ENCODE measurements at regions not wholly inside any gene's neighbourhood (a gene's known extent, or its start where the extent isn't known, plus 50 kb on each side); places are given as distances from the start of the nearest gene placed in this dataset.

DNA sequence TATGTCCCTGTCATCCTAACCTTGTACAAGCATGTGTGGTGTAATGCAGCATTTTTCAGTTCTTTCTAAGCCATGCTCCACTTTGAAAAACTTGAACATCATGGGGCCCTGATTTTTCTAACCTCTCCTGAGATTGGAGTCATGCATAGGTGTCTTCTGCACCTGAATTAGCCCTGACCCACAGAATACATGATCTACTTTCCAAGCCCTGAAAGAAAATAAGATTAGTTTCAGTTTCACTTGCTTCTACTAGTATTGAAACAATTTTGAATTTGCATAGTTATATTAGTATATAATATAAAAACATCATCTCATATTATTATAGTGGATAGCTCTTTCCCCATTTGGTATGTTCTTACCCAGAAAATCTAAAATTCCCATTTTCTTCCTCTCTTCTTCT, 178.2 kb downstream of the HS3ST1 start:
- Histone ChIP-seq H3K4me1 (ENCODE audit: control insufficient read depth in 1 of 2, insufficient read depth in 2 of 2, low read length in 2 of 2) (no peaks in the 10 kb centered on the region), H2BK120ac (ENCODE audit: insufficient read depth, low read length, poor library complexity) (no peak overlapping the region), H4K8ac (ENCODE audit: low read depth, low read length) (no peak overlapping the region), H3K4ac (ENCODE audit: low read depth, low read length) (no peak overlapping the region), H3K23ac (ENCODE audit: low read length) (no peak overlapping the region), H2AFZ (ENCODE audit: insufficient read depth, low read length, poor library complexity) (no peak overlapping the region), H2AK5ac (ENCODE audit: low read length) (no peak overlapping the region), H3K27me3 (ENCODE audit: insufficient read depth, low read length) (no peaks in the 10 kb centered on the region), H3K18ac (ENCODE audit: low read length) (no peak overlapping the region), H4K12ac (ENCODE audit: low read depth, low read length) (no peak overlapping the region), H3K27ac (ENCODE audit: low read depth, low read length) (no peak overlapping the region), H3K14ac (ENCODE audit: low read length) (no peak overlapping the region), H3K9me3 (ENCODE audit: insufficient read depth, low read depth, low read length) (no peaks in the 10 kb centered on the region), H2BK12ac (ENCODE audit: low read length) (no peak overlapping the region), H3K9ac (ENCODE audit: low read length) (no peak overlapping the region), H4K91ac (ENCODE audit: low read depth, low read length) (no peak overlapping the region), H2BK5ac (ENCODE audit: low read depth, low read length, poor library complexity) (no peak overlapping the region), H3K79me2 (ENCODE audit: control insufficient read depth, insufficient read depth, low read length, poor library complexity) (no peaks in the 10 kb centered on the region), H3K36me3 (ENCODE audit: control insufficient read depth in 1 of 2, insufficient read depth in 2 of 2, low read length in 2 of 2) (no peaks in the 10 kb centered on the region), H3K4me2 (ENCODE audit: low read length) (no peak overlapping the region), H3K4me3 (ENCODE audit: low read depth, low read length) (no peak overlapping the region), H3K79me1 (ENCODE audit: low read length) (no peaks in the 10 kb centered on the region)
- DNase-seq = no peak

DNA sequence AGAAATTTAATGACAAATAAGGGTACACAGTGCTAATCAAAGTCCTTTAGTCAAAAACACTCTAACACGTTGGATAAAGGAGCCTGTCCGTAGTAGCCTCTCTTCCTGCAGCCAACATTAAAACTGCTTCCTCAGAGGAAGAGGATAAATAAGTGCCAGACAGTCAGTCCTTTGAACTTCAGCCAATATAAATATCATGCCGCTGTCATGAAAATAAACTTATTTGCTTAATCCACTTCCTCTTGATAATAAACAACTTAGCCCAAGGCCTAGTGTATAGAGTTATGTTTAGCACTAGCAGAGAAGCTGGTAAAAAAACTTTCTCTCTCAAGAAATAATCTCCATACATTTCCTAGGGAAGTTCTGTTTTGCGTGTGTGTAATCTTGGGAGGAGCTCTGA, 196.7 kb downstream of the HS3ST1 start:
- Histone ChIP-seq H4K91ac (ENCODE audit: low read depth, low read length) (no peak overlapping the region), H3K36me3 (ENCODE audit: control insufficient read depth in 1 of 2, insufficient read depth in 2 of 2, low read length in 2 of 2) (no peaks in the 10 kb centered on the region), H3K23ac (ENCODE audit: low read length) (no peak overlapping the region), H2BK120ac (ENCODE audit: insufficient read depth, low read length, poor library complexity) (no peak overlapping the region), H3K9me3 (ENCODE audit: insufficient read depth, low read depth, low read length) (no peaks in the 10 kb centered on the region), H3K14ac (ENCODE audit: low read length) (no peak overlapping the region), H2BK12ac (ENCODE audit: low read length) (no peak overlapping the region), H2BK5ac (ENCODE audit: low read depth, low read length, poor library complexity) (no peak overlapping the region), H2AK5ac (ENCODE audit: low read length) (no peak overlapping the region), H3K18ac (ENCODE audit: low read length) (no peak overlapping the region), H3K79me1 (ENCODE audit: low read length) (no peaks in the 10 kb centered on the region), H3K27ac (ENCODE audit: low read depth, low read length) (no peak overlapping the region), H3K4me1 (ENCODE audit: control insufficient read depth in 1 of 2, insufficient read depth in 2 of 2, low read length in 2 of 2) (peaks cover 0 to 2% of the 10 kb centered on the region in 2 experiments), H2AFZ (ENCODE audit: insufficient read depth, low read length, poor library complexity) (no peak overlapping the region), H4K12ac (ENCODE audit: low read depth, low read length) (no peak overlapping the region), H3K79me2 (ENCODE audit: control insufficient read depth, insufficient read depth, low read length, poor library complexity) (no peaks in the 10 kb centered on the region), H3K27me3 (ENCODE audit: insufficient read depth, low read length) (no peaks in the 10 kb centered on the region), H3K4me3 (ENCODE audit: low read depth, low read length) (no peak overlapping the region), H4K8ac (ENCODE audit: low read depth, low read length) (no peak overlapping the region), H3K4ac (ENCODE audit: low read depth, low read length) (no peak overlapping the region), H3K9ac (ENCODE audit: low read length) (no peak overlapping the region), H3K4me2 (ENCODE audit: low read length) (no peak overlapping the region)
- WGBS (ENCODE audit: extremely low coverage, insufficient coverage, insufficient read length) = no CpG with 5 or more reads among the region's 4 CpGs
- DNase-seq = no peak

DNA sequence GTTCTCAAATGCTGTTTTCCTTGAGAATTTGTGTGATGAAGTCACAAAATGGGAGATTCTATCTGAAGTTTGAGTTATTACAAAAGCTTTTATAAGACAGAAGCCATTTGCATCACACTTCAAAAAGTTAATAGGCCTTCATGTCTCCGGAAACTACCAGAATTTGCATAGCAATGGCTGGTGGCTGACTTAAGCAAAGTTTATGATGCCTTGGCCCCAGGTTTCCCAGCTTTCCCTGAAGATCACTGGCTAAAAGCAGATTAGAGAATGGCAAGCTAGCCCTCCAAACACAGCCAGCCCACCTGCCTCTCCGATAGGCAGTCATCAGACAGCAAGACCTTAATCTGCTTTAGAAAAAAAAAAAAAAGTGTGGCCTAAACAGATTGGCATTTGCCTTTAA, 197.8 kb downstream of the HS3ST1 start:
- Histone ChIP-seq H2AFZ (ENCODE audit: insufficient read depth, low read length, poor library complexity) (no peak overlapping the region), H3K27ac (ENCODE audit: low read depth, low read length) (no peak overlapping the region), H3K4ac (ENCODE audit: low read depth, low read length) (no peak overlapping the region), H2BK5ac (ENCODE audit: low read depth, low read length, poor library complexity) (no peak overlapping the region), H4K91ac (ENCODE audit: low read depth, low read length) (no peak overlapping the region), H3K18ac (ENCODE audit: low read length) (no peak overlapping the region), H3K9ac (ENCODE audit: low read length) (no peak overlapping the region), H3K4me1 (ENCODE audit: control insufficient read depth in 1 of 2, insufficient read depth in 2 of 2, low read length in 2 of 2) (peaks cover 0 to 2% of the 10 kb centered on the region in 2 experiments), H2BK120ac (ENCODE audit: insufficient read depth, low read length, poor library complexity) (no peak overlapping the region), H4K12ac (ENCODE audit: low read depth, low read length) (no peak overlapping the region), H3K36me3 (ENCODE audit: control insufficient read depth in 1 of 2, insufficient read depth in 2 of 2, low read length in 2 of 2) (no peaks in the 10 kb centered on the region), H2BK12ac (ENCODE audit: low read length) (no peak overlapping the region), H3K4me3 (ENCODE audit: low read depth, low read length) (no peak overlapping the region), H3K23ac (ENCODE audit: low read length) (no peak overlapping the region), H2AK5ac (ENCODE audit: low read length) (no peak overlapping the region), H3K27me3 (ENCODE audit: insufficient read depth, low read length) (no peaks in the 10 kb centered on the region), H3K9me3 (ENCODE audit: insufficient read depth, low read depth, low read length) (no peaks in the 10 kb centered on the region), H3K14ac (ENCODE audit: low read length) (no peak overlapping the region), H3K4me2 (ENCODE audit: low read length) (no peak overlapping the region), H4K8ac (ENCODE audit: low read depth, low read length) (no peak overlapping the region), H3K79me1 (ENCODE audit: low read length) (no peaks in the 10 kb centered on the region), H3K79me2 (ENCODE audit: control insufficient read depth, insufficient read depth, low read length, poor library complexity) (no peaks in the 10 kb centered on the region)
- DNase-seq = no peak
- WGBS (ENCODE audit: extremely low coverage, insufficient coverage, insufficient read length) = no CpG with 5 or more reads among the region's 2 CpGs

DNA sequence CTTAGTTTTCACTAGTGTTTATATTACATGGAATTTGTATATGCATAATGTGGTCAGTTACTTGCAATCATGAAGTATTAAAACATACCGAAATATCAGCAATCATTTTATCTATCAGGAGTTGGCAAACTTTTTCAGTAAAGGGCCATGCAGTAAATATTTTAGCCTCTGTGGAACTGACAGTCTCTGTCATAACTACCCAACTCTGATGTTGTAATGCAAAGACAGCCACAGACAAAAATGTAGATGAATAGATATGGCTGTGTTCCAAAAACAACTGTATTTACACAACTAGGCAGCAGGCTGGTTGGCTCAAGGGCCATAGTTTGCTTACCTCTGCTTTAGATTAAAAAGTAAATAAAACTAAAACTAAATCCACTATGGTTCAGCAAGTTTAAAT, 200.2 kb downstream of the HS3ST1 start:
- no peak overlapping the region for H2BK120ac ChIP-seq (ENCODE audit: insufficient read depth, low read length, poor library complexity)
- H2AK5ac ChIP-seq (ENCODE audit: low read length) = no peak overlapping the region
- no peak overlapping the region for H3K4ac ChIP-seq (ENCODE audit: low read depth, low read length)
- no peaks in the 10 kb centered on the region for H3K79me2 ChIP-seq (ENCODE audit: control insufficient read depth, insufficient read depth, low read length, poor library complexity)
- H3K27ac ChIP-seq (ENCODE audit: low read depth, low read length) = no peak overlapping the region
- peaks cover 0 to 2% of the 10 kb centered on the region in 2 experiments for H3K4me1 ChIP-seq (ENCODE audit: control insufficient read depth in 1 of 2, insufficient read depth in 2 of 2, low read length in 2 of 2)
- H2AFZ ChIP-seq (ENCODE audit: insufficient read depth, low read length, poor library complexity) = no peak overlapping the region
- DNase-seq = peak; percentile 58 to 84
- no peaks in the 10 kb centered on the region for H3K79me1 ChIP-seq (ENCODE audit: low read length)
- H4K8ac ChIP-seq (ENCODE audit: low read depth, low read length) = no peak overlapping the region
- no peak overlapping the region for H3K18ac ChIP-seq (ENCODE audit: low read length)
- no peak overlapping the region for H2BK12ac ChIP-seq (ENCODE audit: low read length)
- H3K23ac ChIP-seq (ENCODE audit: low read length) = no peak overlapping the region
- H3K36me3 ChIP-seq (ENCODE audit: control insufficient read depth in 1 of 2, insufficient read depth in 2 of 2, low read length in 2 of 2) = no peaks in the 10 kb centered on the region
- H2BK5ac ChIP-seq (ENCODE audit: low read depth, low read length, poor library complexity) = no peak overlapping the region
- no peaks in the 10 kb centered on the region for H3K27me3 ChIP-seq (ENCODE audit: insufficient read depth, low read length)
- H3K9me3 ChIP-seq (ENCODE audit: insufficient read depth, low read depth, low read length) = no peaks in the 10 kb centered on the region
- no peak overlapping the region for H4K91ac ChIP-seq (ENCODE audit: low read depth, low read length)
- H4K12ac ChIP-seq (ENCODE audit: low read depth, low read length) = no peak overlapping the region
- WGBS (ENCODE audit: extremely low coverage, insufficient coverage, insufficient read length) = no CpG with 5 or more reads among the region's 1 CpG
- no peak overlapping the region for H3K9ac ChIP-seq (ENCODE audit: low read length)
- H3K4me2 ChIP-seq (ENCODE audit: low read length) = no peak overlapping the region
- no peak overlapping the region for H3K14ac ChIP-seq (ENCODE audit: low read length)
- no peak overlapping the region for H3K4me3 ChIP-seq (ENCODE audit: low read depth, low read length)
